SK-MEL-5 (cell line): ENCODE measurements at regions not wholly inside any gene's neighbourhood (a gene's known extent, or its start where the extent isn't known, plus 50 kb on each side); places are given as distances from the start of the nearest gene placed in this dataset.

ENCODE experiments used
- DNase-seq: peaks from one replicate; pipeline ENCODE4 v3.0.0-alpha.2; 2016; ENCODE audit warnings: low read depth, low spot score
- in situ Hi-C: cut with HindIII; loops from 2 replicates; pipeline ENCODE4 v1.10.0; 2016; ENCODE audit warnings: low sequenced_read_pairs, high pct_unique_total_duplicates, low pct_unique_long_range_greater_than_20kb

DNA sequence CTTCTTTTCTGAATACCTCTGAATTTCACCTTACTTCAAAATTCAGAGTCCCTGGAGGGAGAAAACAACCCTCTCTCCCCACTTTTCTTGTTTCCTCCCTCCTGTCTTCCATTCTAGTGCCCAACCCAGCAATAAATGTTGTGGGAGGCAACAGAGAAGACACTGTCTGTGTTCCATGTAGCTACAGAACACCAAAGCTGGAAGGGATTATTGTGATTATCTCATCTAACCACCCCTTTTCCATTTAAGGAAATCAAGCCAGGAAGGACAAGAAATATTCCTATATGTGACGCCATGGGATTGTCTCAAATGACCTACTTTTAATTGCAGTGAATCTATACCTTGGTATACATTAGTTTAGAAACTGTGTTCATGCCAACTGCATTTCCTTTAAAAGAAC lies 476.6 kb upstream of the TNC start:
- in situ Hi-C loops, result no loop called here
- DNase-seq, result no peak

DNA sequence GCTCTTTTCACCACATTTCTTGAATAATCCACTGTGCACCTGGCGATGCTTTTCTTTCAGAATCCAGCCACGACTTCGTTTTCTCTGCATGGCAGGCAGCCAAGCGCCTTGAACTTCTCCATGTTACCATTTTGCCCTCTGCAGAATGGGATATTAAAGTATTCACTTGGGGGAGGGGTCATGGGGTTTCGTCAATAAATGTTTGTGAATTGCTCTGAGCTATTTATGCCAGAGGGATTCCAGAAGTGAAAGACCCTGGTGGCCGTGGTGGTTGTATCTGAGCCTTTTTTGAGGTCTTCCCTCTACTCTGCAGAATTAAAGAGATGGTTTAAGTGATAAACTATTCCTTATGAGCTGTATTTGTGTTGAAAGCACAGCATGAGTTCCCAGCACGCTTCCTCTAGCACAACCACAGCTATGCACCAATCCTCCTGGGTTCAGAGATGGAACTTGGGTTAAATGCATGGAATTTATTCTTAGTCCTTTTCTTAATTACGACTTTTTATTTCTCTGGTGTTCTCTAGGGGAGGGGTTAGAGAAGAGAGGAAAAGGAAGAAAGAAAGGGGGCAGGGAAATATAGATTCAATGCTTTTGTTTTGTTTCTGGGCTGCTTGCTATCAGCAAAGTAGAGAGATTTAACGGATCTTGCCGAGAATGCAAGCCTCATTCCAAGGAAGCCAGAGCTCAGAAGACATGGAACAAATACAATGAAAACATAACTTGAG lies 478.2 kb upstream of the TNC start:
- no peak for DNase-seq
- in situ Hi-C loops, result no loop called here

- in situ Hi-C loops, result no loop called here
- no peak for DNase-seq
Observed at GRCh38 chr9:115596746-115597080, 478.8 kb upstream of the TNC start.

- in situ Hi-C loops, result no loop called here
- no peak for DNase-seq
Observed at GRCh38 chr9:115597330-115597895, 479.5 kb upstream of the TNC start.

DNA sequence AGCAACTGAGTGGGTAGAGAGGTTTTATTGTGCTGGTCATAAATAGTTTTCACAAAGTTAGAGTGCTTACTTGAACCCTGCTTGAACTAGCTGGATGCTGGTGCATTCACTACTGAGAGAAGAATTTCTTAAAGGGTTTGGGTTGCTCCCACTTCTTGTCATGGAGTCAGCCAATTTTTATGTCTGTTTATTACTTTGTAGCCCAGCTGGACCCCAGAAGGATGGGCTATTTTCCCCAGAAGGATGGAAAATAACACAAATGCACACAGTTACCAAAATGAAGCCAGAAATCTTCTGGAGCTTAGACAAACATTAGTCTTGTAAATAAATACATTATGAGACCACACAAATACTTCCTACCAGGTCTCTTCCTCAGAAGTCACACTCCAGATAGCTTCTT lies 480.8 kb upstream of the TNC start:
- in situ Hi-C loops, result no loop called here
- DNase-seq, result no peak

GRCh38 chr9:115599898-115600297 lies 481.9 kb upstream of the TNC start:
- in situ Hi-C loops, result no loop called here
- DNase-seq, result no peak

GRCh38 chr9:115601434-115601833 lies 483.5 kb upstream of the TNC start:
- in situ Hi-C loops, result no loop called here
- no peak for DNase-seq

DNA sequence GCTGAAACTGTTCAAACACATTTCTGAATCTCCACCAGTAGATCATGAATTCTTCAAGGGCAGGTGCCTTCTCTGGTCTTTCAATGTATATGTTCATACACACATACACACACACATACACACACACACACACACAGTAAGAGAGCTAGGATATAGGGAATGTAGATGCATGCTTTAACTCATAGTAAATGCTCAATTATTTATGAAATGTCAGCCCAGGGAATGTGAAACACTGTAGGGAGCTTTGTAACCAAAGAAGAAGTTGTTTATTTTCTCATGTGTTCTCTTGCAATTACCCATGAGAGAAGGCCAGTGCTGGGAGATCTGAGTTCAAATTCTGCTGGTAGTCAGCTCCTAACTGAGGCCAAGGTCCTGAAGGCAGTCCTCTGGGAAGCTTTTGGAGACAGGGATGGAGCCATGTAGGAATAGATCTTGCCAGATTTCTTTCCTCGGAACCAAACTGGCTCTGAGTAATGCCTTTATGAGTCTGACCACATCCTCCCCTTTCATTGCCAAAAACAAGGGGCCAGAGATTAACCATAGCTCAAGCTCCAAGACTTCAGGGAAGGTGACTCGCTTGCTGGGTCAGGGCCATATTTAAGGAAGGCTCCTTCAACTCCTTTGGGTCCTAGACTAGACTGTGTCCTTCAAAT lies 487.0 kb upstream of the TNC start:
- DNase-seq, result no peak
- in situ Hi-C loops, result no loop called here

DNA sequence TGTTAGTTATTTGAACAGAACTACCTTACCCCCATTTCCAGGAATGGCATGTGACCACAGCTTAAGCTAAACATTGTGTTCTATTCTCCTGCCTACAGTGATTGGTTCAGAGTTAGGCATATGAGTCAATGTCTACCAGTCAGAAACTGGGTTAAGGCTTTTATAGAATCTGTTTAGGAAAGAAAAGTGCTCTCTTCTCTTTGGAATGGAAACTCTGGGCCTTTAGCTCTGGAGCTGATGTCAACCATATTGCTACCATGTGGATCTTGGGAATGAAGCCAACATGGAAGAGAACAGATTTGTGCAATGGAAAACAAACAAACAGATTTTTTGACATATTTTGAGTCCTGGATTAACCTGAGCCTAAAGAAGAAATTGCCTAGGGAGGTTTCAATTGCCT lies 488.9 kb upstream of the TNC start:
- DNase-seq, result no peak
- in situ Hi-C loops, result no loop called here

DNA sequence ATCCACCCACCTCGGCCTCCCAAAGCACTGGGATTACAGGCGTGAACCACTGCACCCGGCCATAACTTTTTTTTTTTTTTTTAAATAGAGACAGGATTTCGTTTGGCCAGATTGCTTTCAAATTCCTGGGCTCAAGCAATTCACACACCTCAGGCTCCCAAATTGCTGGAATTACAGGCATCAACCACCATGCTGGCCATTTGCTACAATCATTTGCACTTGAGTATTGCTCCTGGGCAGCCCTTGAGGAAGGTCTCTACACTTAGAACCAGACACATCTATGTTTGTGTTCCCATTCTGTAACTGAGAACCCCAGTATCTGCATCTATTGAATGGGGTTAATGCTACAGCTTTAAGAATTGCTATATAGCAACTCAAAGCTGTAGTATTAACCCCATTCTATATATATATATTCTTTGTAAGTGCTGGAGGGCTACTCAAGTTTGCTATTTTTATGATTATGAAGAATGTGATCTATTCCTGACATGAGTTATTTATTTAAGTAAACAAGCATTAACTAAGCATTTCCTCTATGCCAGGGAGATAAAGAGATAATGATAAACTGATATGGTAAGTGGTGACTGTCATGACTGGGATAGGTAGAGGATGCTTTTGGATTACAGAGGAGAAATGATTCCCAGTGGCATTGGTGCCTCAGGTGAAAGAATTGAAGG lies 496.5 kb upstream of the TNC start:
- in situ Hi-C loops, result no loop called here
- no peak for DNase-seq

- DNase-seq, result no peak
- in situ Hi-C loops, result no loop called here
Observed at GRCh38 chr9:115615000-115615401, 497.0 kb upstream of the TNC start.

DNA sequence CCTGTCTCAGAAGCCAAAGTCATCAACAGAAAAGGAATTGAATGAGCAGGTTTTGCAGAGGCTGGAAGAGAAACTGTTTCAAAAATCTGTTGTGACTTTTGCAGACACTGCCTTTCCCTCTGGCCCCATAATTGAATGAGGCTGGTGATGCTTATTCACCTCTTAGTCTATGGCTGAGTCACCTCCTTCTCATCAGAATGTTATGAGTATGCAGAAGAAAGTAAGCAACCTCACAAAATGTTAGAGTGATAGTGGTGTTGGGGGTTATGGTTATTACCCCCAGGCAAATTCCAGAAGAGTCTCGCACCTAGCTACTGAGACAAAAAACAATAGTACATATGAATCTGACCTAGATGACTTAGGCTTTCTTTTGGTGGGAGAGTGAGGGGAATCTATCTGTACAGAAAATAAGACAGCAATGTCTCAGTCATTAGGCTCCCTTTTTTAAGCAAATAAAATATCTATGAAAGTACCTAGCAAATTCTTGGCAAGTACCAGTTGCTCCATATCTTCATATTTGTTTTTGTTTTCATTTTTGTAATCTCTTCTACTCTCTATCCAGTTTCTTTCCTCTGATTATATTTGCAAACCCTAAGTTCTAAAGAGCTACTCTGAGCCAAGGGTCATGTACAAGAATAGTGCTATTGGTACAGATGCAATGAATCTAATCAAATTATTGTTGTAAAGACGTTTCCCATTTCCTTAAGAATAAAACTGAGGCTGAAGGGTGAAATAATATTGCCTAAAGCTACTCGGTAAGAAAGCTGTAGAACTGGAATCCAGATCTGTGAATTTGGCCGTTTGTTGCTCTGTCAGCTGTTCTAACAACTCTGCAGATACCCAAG lies 498.1 kb upstream of the TNC start:
- in situ Hi-C loops, result no loop called here

DNA sequence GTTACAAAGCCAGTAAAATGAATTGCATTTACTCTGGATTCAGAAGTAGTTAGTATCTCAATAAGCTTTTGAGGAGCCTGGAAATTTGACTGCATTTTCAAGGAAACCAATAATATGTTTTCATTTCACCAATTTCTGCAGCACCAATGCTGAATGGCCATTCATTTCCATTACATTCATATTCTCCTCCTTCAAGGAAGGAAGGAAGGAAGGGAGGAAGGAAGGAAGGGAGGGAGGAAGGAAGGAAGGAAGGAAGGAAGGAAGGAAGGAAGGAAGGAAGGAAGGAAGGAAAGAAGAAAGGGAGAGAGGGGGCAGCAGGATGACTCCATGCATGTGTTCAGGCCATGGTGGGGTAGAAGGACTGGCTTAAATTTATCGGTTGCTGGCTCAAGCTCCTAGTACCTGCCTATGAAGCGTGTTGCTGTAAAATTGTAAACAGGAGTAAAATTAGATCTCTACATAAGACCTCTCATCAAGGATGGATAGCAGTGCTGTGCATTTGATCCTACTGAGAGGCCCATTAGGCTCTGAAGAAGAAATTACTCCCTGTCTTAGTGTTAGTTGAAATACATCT lies 498.8 kb upstream of the TNC start:
- in situ Hi-C loops, result no loop called here
- DNase-seq, result no peak

More for the DNA sequence above, 498.1 kb upstream of the TNC start:
- DNase-seq, result no peak

DNA sequence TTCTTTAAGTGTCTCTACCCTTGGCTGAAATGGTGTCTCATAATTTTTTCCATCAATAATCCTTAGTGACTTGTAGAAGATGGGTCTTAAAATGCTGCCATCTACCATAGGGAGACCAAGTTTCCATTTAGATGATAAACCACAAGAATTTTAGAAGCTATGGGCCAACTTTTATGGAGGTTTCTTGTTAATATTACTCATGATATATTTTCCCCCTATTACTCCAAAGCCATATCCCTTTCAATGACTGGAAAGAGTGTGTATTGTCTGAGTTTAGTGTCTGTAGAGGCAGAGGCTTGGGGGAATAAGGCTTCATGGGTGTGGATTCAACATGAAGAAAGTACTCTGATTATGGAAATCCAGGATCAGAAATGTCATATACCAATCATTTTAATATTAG lies 507.3 kb upstream of the TNC start:
- no peak for DNase-seq
- in situ Hi-C loops, result no loop called here

DNA sequence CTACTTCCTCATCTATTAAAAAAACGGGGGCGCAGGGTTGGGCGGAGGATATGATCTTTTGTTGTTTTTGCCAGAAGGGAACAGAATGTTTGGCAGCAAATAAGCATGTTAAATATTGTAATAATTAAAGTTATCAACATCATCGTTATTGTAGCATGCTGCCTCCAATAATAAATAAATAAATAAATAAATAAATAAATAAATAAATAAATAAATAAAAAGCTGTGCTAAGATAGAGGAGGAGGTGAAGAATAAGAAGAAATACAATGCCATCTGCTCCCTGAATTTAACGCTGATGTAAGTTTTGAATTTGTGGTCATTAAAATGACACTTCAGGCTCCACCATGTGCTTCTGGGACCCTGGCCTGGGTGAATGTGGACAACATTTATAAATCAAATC lies 508.0 kb upstream of the TNC start:
- in situ Hi-C loops, result no loop called here

DNA sequence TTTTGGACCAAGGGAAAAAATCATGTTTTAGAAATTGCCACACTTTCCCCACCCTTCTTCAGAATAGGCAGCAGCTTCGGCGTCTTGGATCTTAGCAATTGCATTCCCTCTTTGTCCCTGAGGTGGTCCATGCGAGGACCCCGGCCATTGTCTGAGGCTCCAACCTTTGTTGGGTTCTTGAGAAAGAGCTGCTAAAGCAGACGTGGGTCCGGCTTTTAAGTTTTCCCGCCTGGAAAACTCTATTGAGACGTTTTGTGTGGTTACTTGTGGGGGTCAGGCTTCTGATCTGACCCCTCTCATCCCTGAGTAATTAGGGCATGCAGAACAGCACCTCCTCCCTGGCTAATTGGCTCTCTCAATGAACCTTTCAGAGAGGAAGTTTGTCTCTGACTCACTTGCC lies 509.6 kb upstream of the TNC start:
- in situ Hi-C loops, result no loop called here
- DNase-seq, result no peak

More for the DNA sequence above, 508.0 kb upstream of the TNC start:
- no peak for DNase-seq

- in situ Hi-C loops, result no loop called here
- DNase-seq, result no peak
Observed at GRCh38 chr9:115628426-115628825, 510.5 kb upstream of the TNC start.
